Spleen (tissue), 7 donors: ENCODE measurements at regions not wholly inside any gene's neighbourhood (a gene's known extent, or its start where the extent isn't known, plus 50 kb on each side); places are given as distances from the start of the nearest gene placed in this dataset.

ENCODE experiments used
- CTCF ChIP-seq, 11 experiments: fragments of 200-600 bp in 7 of 11; fragments of 450-650 bp in 4 of 11; sonication (generic) in 4 of 11; IDR thresholded peaks in 8 of 11; conservative IDR thresholded peaks in 3 of 11; 1 replicate in 7 of 11; 2 replicates in 4 of 11; pipeline versions ENCODE4 v1.4.0 to v1.8.0; 2016 to 2021; ENCODE audit warnings: antibody characterized with exemption in 11 of 11, inconsistent platforms in 4 of 11, mild to moderate bottlenecking in 1 of 11
- POLR2A ChIP-seq, 3 donors: fragments of 450-650 bp; IDR thresholded peaks; one replicate each; pipeline ENCODE4 v1.5.1; 2017; ENCODE audit warnings: antibody characterized with exemption in 3 of 3, mild to moderate bottlenecking in 1 of 3
- POLR2AphosphoS5 ChIP-seq, 3 donors: sonication (generic); formaldehyde crosslinking; IDR thresholded peaks; one replicate each; pipeline ENCODE4 v1.5.1; 2017; ENCODE audit warnings: antibody characterized with exemption in 3 of 3
- donor health status: DM: no; HTN: no; CAD: no; lungs with moderate emphysema.
- donor health status: DM: no; HTN: no; CAD: no.
- donor health status: DM: no; HTN: no; CAD: no.

DNA sequence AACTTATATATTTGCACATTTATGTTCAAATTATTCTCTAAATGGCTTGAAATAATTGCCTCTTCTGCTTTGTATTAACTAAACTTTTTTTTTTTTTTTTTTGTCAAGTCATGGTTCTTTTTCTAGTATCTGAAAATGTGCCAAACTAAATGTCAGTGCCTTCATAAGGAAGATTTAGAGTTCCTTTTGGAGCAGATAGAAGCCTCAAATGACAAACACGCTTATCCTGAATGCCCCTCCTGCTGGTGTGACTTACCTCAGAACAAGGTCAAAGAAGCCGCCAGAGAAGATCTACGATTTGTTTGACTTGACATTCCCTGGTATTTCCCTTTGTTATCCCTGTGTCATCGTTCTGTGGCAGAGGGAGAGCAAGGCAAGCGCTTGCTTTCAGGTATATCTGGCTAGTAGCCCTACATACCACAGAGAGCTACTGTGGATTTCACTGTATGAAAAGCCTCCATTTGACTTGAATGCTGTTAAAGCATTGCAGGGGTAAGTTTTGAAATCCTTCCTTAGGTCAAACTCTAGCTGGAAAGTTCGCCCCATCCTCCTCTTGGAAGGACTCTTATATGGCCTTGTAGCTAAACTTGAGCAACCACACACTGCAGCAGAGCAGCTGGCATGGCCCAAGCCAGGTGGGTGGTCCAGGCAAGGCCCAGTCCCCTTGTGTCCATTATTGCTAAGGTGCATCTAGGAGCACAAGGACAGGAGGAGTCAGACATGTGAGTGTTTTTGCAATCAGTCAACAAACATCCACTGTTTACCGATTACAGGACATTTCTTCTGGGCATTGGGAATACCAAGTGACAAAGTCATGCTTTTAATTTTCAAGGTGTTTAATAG lies 285.4 kb upstream of the USP25 start:
- TF ChIP-seq CTCF (IDR thresholded peaks at IDR 0.05 in 8 of 11, conservative IDR thresholded peaks at IDR 0.05 in 3 of 11), result no peak
- TF ChIP-seq POLR2A (IDR thresholded peaks at IDR 0.05), result no peak
- no peak for TF ChIP-seq POLR2AphosphoS5 (IDR thresholded peaks at IDR 0.05)
